Fibroblast of villous mesenchyme (primary cell): ENCODE measurements at regions not wholly inside any gene's neighbourhood (a gene's known extent, or its start where the extent isn't known, plus 50 kb on each side); places are given as distances from the start of the nearest gene placed in this dataset.

Experiments used
- DNase-seq: peaks from one replicate; pipeline ENCODE4 v3.0.0-alpha.2; 2010; ENCODE audit warnings: low read depth
- H3K4me3 ChIP-seq: 2 replicates; pipeline ENCODE4 v1.5.1; 2011; ENCODE audit warnings: low read depth, mild to moderate bottlenecking, low read length
- TF ChIP-seq, protein P1 (sequence below): IDR thresholded peaks from 2 replicates; pipeline ENCODE4 v1.5.1; 2012; ENCODE audit warnings: low read depth, mild to moderate bottlenecking, low read length; ENCODE audit not compliant: insufficient read depth

DNA sequence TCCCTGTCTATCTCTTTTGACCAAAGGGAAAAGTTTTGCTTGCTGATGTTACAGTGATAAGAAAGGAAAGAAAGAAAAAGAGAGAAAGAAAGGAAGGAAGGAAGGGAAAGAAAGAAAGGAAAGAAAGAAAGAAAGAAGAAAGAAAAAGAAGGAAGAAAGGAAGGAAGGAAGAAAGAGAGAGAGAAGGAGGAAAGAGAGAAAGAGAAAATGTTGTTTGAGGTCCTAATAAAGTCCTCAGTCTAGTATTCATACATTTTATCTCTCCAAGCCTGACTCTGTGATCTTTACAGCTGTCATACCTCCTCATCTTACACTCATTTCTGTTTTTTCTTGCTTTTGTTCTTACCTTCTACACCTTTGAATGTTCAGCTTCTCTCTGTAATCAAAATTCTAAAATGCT lies 111.4 kb upstream of the MBNL1 start:
- no peak overlapping the region for H3K4me3 ChIP-seq
- TF ChIP-seq, protein P1, sequence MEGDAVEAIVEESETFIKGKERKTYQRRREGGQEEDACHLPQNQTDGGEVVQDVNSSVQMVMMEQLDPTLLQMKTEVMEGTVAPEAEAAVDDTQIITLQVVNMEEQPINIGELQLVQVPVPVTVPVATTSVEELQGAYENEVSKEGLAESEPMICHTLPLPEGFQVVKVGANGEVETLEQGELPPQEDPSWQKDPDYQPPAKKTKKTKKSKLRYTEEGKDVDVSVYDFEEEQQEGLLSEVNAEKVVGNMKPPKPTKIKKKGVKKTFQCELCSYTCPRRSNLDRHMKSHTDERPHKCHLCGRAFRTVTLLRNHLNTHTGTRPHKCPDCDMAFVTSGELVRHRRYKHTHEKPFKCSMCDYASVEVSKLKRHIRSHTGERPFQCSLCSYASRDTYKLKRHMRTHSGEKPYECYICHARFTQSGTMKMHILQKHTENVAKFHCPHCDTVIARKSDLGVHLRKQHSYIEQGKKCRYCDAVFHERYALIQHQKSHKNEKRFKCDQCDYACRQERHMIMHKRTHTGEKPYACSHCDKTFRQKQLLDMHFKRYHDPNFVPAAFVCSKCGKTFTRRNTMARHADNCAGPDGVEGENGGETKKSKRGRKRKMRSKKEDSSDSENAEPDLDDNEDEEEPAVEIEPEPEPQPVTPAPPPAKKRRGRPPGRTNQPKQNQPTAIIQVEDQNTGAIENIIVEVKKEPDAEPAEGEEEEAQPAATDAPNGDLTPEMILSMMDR = no peak
- no peak for DNase-seq

DNA sequence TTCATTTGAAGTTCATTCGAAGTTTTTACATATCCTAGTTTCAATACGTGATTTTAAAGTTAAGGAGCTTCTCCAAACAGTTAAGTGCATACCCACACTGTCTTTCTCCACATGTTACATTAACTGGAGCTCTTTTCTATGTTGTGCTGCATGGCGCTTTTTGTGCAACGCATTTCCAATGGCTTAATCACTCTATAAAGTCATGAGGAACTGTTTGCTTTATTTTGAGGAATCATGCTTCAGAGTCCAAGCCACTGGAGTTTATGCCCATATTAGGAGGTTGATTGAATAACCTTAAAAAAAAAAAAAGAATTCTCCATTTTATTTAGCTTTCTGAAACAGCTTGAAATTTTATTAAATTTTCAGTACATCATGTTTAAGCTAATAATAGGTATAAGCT lies 109.4 kb upstream of the MBNL1 start:
- H3K4me3 ChIP-seq = no peak overlapping the region
- DNase-seq = peak; percentile 73
- TF ChIP-seq, protein P1 = no peak

DNA sequence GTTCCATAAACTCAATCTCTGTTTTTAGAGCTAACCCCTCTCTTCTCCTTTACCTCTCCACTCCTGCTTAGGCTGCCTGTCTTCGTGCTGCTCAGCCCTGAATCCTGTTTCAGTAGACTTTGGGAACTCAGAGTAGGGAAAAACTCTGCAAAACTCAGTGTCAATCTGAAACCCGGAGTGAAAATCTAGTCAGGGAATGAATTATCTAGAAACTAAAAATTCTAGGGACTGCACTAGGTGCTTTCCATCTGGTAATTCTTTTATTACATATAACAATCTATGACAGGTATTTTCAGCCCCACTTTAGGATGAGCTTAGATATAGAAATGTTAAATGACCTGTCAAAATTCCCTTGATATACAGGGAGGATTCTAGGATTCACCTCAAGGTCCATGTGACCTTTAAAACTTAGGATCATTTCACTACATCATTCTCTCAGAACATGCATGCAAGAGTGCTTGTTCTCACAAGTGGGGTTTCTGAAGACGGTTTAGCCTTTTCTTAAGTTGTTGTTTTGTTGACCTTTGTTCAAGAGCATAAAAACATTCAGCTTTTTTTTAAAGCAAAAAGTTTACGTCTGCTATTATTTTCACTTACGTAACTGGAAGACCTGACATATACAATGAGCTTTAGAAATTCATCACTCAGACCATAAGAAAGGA lies 108.2 kb upstream of the MBNL1 start:
- H3K4me3 ChIP-seq = no peak overlapping the region
- peak; percentile 57 for DNase-seq
- TF ChIP-seq, protein P1 = no peak

GRCh38 chr3:152172460-152172859 lies 96.3 kb upstream of the MBNL1 start:
- TF ChIP-seq, protein P1 = no peak
- no peak for DNase-seq
- H3K4me3 ChIP-seq = no peak overlapping the region

DNA sequence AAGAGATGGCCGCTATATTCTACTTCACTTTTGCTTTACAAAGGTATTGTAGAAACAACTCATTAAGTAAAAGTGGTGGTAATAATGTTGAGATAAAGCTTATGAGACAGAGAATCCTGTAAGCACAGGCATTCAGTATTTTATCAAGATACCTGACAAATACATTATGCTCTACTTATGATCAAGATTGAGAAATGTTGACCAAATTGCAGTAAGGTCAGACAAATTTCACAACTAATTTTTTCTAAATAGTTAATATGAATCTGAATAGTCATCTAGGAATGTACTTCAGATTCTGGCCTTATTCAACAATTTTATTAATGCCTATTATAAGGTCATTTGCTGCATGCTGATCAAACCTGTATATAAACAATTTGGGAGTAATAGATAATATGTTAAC lies 95.1 kb upstream of the MBNL1 start:
- no peak overlapping the region for H3K4me3 ChIP-seq
- DNase-seq = no peak
- TF ChIP-seq, protein P1 = no peak

GRCh38 chr3:152174876-152175527 lies 93.7 kb upstream of the MBNL1 start:
- DNase-seq = no peak
- no peak overlapping the region for H3K4me3 ChIP-seq
- TF ChIP-seq, protein P1 = no peak
